ENCODE measurements at regions not wholly inside any gene's neighbourhood (a gene's known extent, or its start where the extent isn't known, plus 50 kb on each side); places are given as distances from the start of the nearest gene placed in this dataset.
"Not testable (repeated sequence)": the region's sequence is repeated elsewhere in the genome, so short reads cannot be mapped to it uniquely, and the experiment has no call there.

GRCh38 chr13:44810061-44810840 is 179.0 kb downstream of the NUFIP1 start:
- DNase-seq, result peak; percentile 60

DNA sequence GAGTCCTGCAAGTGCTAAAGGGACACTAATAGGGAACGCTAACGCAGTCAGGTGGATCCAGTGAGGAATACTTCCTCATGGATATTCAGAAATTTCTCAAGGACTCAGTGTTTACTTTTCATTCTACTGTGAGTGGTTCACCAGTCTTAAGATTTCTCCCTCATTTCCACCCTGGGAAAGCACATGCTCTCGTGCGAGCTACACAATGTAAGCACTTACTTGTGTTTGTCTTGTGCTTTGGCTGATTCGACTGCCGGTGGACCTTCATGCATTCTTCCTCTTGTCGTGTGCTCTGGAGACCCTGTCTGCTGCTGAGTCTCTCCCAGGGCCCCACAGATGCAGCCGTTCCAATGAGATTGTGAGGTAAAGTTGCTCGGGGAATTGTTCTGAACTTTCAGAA is 180.1 kb downstream of the NUFIP1 start:
- DNase-seq, result no peak

DNA sequence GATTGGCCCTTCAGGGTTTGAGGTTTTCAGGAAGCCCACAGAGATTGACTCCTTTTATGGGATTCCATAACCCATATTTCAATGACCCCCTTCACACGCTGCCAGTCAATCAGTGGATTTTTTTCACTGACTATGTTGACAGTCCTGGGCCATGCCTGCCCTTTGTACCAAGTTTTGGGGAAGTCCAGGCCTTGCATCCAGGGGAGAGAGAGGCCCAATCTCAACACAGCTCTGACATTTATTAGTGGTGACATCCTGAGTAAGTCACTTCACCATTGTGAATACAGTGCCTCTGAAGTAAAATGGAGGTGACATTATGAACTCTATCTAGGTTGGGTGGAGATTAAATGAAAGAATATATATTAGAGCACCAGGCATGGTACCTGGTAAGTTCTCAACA is 181.1 kb downstream of the NUFIP1 start:
- no peak for DNase-seq

- no peak for DNase-seq
Observed at GRCh38 chr13:44807449-44808034, 181.7 kb downstream of the NUFIP1 start.

GRCh38 chr13:44806826-44807225 is 182.4 kb downstream of the NUFIP1 start:
- no peak for DNase-seq

GRCh38 chr13:44805585-44805984 is 183.7 kb downstream of the NUFIP1 start:
- no peak for DNase-seq

- no peak for DNase-seq
Observed at GRCh38 chr13:44803390-44803789, 185.9 kb downstream of the NUFIP1 start.

DNA sequence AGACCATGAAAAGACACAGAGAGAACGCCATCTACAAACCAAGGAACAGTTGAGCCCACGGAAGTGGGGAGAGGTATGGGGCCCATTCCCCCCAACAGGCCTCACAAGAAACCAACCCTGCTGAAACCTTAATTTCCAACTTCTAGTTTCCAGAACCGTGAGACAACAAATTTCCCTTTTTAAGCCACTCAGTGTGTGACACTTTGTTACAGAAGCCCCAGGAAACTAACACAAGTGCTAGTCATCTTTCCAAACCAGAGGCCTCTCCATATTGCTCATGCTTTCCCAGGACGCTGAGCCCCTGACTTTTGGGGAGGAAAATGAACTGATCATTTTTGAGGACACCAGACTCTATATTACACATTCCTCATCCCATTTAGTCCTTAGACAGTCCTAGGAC is 186.8 kb downstream of the NUFIP1 start:
- no peak for DNase-seq

DNA sequence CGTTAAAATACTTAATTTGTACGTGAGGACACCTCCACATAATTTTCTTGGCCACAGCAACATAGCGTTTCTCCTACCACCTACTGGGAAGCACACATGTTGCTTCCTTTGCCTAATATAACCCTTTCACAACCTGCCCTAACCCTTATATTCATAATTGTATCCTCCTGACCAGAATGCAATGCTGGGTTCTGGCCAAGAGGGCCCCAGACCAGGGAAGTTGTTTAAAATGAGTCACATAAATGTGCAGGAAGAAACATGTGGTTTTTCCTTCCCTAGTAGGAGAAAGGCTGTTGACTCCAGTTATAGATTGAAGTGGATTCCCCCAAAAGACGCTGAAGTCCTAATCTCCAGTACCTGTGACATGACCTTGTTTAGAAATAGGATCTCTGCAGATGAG is 187.3 kb downstream of the NUFIP1 start:
- no peak for DNase-seq

GRCh38 chr13:44800626-44801025 is 188.6 kb downstream of the NUFIP1 start:
- no peak for DNase-seq

- DNase-seq, result no peak
Observed at GRCh38 chr13:44797685-44798084, 191.6 kb downstream of the NUFIP1 start.

DNA sequence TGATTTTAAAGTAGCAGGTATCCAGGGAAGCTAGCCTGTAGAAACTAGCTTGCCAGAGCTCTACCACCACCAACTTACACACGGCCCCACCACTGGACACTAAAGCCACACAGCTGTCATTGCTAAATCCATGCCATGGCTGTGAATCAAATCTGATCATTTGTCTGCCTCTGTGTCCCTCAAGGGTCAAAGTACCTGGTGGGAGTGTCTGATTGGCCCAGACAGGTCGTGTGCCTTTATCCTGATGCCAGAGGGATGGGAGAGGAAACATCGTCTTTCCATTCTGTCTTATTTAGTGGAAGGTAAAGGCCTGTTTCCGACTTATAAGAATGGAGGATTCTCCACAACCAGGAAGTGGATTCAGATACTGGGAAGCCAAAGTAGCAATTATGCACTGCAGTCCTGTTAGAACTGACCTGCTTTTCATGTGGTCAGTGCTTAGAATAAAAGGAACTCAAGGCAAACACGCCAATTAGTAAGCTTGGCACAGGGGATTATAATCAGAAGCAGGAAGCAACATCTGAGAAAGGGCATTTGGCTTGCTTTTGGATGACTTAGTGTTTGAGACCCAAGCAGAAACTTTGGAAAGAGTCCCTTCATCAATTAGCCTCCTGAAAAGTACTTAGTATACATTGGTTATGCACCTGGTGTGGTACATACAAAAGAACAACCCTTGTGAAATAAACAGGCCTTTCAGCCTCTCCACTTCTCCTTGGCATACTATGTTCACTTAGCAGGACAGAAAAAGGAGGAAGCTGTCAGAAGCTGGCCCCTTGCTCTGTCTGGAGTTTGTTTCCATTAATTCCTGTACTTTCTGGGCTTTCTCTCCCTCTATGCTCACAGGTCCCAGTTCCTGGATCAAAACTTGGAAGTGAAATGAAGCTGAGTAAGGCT is 192.4 kb downstream of the NUFIP1 start:
- DNase-seq, result peak; percentile 46

DNA sequence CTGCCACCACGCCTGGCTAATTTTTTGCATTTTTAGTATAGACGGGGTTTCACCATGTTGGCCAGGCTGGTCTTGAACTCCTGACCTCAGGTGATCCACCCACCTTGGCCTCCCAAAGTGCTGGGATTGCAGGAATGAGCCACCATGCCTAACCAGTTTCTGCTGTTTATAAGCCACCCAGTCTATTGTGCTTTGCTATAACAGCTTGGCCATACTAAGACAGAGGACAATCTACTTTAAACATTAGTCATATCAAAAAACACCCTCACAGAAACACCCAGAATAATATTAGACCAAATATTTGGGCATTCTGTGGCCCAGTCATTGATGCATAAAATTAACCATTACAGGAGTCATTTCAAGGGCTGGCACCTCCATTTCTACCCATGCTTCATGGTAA is 193.2 kb downstream of the NUFIP1 start:
- not testable (repeated sequence) for DNase-seq

DNA sequence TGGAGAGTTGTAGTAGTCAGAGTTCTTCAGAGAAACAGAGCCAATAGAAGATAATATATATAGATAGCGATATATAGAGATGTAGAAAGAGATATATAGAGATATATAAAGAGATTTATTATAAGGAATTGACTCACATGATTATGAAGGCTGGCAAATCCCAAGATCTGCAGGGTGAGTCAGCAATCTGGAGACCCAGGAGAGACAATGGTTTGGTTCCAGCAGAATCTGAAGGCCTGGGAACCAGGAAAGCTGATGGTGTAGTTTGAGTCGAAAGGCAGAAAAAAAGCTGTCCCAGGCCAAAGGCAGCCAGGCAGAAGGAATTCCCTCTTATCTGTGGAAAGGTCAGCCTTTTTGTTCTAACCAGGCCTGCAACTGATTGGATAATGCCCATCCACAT is 194.1 kb downstream of the NUFIP1 start:
- DNase-seq, result no peak

DNA sequence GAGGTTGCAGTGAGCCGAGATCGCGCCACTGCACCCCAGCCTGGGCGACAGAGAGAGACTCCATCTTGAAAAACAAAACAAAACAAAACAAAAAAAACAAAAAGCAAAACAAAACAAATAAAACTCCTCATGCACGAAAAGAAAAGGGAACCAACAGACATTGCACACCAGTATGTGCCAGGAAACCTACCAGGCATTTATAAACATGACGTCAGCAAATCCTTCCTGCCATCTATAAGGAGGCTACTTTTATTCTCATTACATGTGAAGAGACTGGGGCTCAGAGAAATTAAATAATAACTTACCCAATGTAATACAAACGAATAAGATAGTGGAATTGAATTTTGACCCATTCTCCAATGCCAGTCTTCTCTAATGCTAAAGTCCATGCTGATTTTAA is 197.2 kb downstream of the NUFIP1 start:
- no peak for DNase-seq

- DNase-seq, result no peak
Observed at GRCh38 chr13:44790289-44790688, 199.0 kb downstream of the NUFIP1 start.

DNA sequence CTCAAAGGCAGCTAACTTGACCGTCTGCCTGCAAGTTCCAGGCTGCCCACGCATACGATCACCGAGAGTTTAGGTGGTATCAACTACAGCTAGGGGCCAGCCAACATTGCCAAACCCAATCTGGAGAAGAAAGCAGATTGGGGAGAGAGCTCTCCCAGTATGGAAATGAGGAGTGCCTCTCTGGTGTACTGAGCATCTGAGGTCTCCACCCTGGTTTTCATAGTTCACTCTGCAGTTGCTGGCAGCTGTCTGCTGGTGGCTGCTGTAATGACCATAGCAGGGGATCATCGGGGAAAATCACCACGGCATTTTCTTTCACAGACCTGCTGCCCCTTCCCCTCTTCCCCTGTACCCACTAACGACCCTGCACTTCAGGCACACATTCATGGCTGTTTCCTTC is 201.7 kb downstream of the NUFIP1 start:
- no peak for DNase-seq

GRCh38 chr13:44786756-44787155 is 202.5 kb downstream of the NUFIP1 start:
- no peak for DNase-seq

GRCh38 chr13:44785401-44785800 is 203.9 kb downstream of the NUFIP1 start:
- DNase-seq, result no peak

DNA sequence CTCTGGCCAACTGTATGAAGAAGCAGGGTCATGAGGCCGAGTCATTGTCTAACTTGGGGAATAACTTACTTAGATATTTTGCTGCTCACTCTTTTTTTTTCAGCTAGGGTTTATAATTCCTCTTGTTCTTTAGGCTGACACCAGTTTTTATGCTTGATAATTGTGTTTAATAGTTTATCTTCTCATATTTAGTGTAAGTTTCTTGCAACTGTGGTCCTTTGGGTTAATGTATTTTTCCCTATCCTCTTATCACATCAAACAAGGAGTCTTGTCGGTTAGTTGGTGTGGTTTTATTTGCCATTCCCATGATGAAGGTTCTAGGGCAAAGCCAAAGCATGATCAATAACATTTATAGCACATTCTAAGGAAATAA is 204.6 kb downstream of the NUFIP1 start:
- DNase-seq, result no peak

DNA sequence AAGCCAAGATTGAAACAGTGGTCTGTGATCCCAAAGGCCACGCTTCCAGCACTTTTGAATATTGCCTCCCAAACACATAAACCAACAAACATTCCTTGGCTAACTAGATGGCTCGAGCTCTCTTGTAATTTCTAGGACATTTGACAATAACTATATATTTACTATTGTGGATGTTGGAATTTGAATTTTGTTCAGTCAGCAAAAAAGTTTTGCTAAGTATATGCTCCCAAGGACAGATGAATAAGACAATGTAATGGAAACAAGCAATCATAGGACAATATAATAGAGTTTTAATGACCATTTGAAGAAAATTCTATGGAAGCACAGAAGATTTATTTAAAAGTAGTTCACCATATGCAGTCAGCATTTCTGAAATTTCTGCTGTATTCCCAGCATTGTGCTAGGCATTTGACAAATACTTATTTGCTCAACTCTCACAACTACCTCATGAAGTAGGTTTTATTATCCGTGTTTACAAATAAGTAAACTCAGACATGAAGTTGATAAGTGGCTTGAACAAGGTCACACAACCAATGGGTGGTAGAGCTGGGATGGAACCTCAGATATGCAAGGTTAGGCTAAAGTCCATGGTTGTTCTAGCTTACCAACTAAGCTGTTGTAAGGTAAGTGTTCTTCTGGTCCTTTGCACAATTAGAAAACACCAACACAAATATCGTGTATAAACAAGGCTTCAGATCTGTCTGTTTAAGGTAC is 205.1 kb downstream of the NUFIP1 start:
- DNase-seq, result no peak

- no peak for DNase-seq
Observed at GRCh38 chr13:44780591-44781280, 204.6 kb upstream of the TSC22D1 start.

All from DMS153 (cell line).